MM.1S (cell line): ENCODE measurements at regions not wholly inside any gene's neighbourhood (a gene's known extent, or its start where the extent isn't known, plus 50 kb on each side); places are given as distances from the start of the nearest gene placed in this dataset.

Experiments
- CTCF ChIP-seq: fragments of 300-600 bp; sonication (generic); IDR thresholded peaks from 2 replicates; pipeline ENCODE4 v1.5.1; 2016; ENCODE audit warnings: antibody characterized with exemption, low read length, mixed read lengths
- EZH2 ChIP-seq: fragments of 300-600 bp; sonication (generic); optimal IDR thresholded peaks from 2 replicates; pipeline ENCODE3; 2017; ENCODE audit warnings: low read depth, mild to moderate bottlenecking, antibody characterized with exemption, low read length, mixed read lengths

DNA sequence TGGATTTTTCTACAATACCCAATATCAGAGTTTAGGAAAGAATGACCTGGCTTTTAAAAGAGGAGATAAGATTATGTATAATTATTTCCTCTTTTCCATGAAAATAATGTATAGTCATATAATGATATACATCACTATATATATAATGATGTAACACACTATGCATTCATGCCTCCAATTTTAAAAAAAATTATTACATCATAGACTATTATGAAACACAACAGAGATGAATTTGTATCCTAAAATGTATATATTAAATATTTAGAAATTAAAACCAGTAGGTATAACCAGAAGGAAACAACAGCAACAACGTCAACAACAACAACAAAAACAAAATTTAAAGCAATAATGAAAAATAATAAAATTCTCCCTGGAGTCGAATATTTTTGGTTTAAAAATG lies 1856.5 kb upstream of the CDH6 start:
- TF ChIP-seq CTCF, result no peak
- no peak for TF ChIP-seq EZH2
